CD14-positive monocyte (primary cell): ENCODE measurements at regions not wholly inside any gene's neighbourhood (a gene's known extent, or its start where the extent isn't known, plus 50 kb on each side); places are given as distances from the start of the nearest gene placed in this dataset.

Experiments
- DNase-seq, 3 donors: peaks; one replicate each; pipeline ENCODE4 v3.0.0-alpha.2; 2011 to 2022
- H2AFZ ChIP-seq: 2 replicates; pipeline ENCODE4 v1.6.0; 2012; ENCODE audit warnings: mild to moderate bottlenecking, low read depth, low read length, inconsistent platforms; ENCODE audit not compliant: insufficient read depth, poor library complexity, severe bottlenecking
- H3K27ac ChIP-seq, 2 donors: 1 replicate in 1 of 2; 2 replicates in 1 of 2; pipeline ENCODE4 v1.5.1; 2012 to 2013; ENCODE audit warnings: low read length in 2 of 2, control low read depth in 1 of 2, inconsistent platforms in 1 of 2, low read depth in 1 of 2, mild to moderate bottlenecking in 1 of 2
- H3K27me3 ChIP-seq, 2 donors: one replicate each; pipeline versions ENCODE4 v1.6.0 to v1.6.1; 2011 to 2013; ENCODE audit warnings: low read length in 2 of 2; ENCODE audit not compliant: control insufficient read depth in 2 of 2, insufficient read depth in 2 of 2
- H3K36me3 ChIP-seq, 2 donors: replicated peaks in 1 of 2; 1 replicate in 1 of 2; 2 replicates in 1 of 2; pipeline versions ENCODE4 v1.5.1 to v1.6.1; 2012 to 2013; ENCODE audit warnings: low read length in 2 of 2, control low read depth in 1 of 2, inconsistent platforms in 1 of 2, mild to moderate bottlenecking in 1 of 2; ENCODE audit not compliant: insufficient read depth in 2 of 2, control insufficient read depth in 1 of 2
- H3K4me1 ChIP-seq, 2 donors: 1 replicate in 1 of 2; 2 replicates in 1 of 2; pipeline versions ENCODE4 v1.5.1 to v1.6.1; 2012 to 2013; ENCODE audit warnings: low read length in 2 of 2, control low read depth in 1 of 2, inconsistent platforms in 1 of 2, mild to moderate bottlenecking in 1 of 2, moderate library complexity in 1 of 2; ENCODE audit not compliant: insufficient read depth in 2 of 2, control insufficient read depth in 1 of 2
- H3K4me2 ChIP-seq: replicated peaks from 2 replicates; pipeline ENCODE3; 2012; ENCODE audit warnings: low read length, moderate library complexity, mild to moderate bottlenecking; ENCODE audit not compliant: poor library complexity, severe bottlenecking; ENCODE audit errors: extremely low read depth
- H3K4me3 ChIP-seq, 3 experiments: fragments of 200-600 bp in 1 of 3; sonication (generic) in 1 of 3; replicated peaks in 1 of 3; 1 replicate in 2 of 3; 2 replicates in 1 of 3; pipeline ENCODE4 v1.5.1; 2011 to 2013; ENCODE audit warnings: low read length in 3 of 3, mild to moderate bottlenecking in 3 of 3, control low read depth in 2 of 3, low read depth in 2 of 3, inconsistent platforms in 1 of 3, moderate library complexity in 1 of 3
- H3K79me2 ChIP-seq: 2 replicates; pipeline ENCODE4 v1.6.0; 2012; ENCODE audit warnings: mild to moderate bottlenecking, control low read depth, inconsistent platforms, low read length, moderate library complexity; ENCODE audit not compliant: insufficient read depth
- H3K9ac ChIP-seq: 2 replicates; pipeline ENCODE4 v1.6.0; 2017; ENCODE audit warnings: low read length, mild to moderate bottlenecking; ENCODE audit not compliant: insufficient read depth, poor library complexity, severe bottlenecking
- H3K9me3 ChIP-seq, 2 donors: replicated peaks in 1 of 2; 1 replicate in 1 of 2; 2 replicates in 1 of 2; pipeline versions ENCODE4 v1.5.1 to v1.6.1; 2012 to 2013; ENCODE audit warnings: low read length in 2 of 2, control low read depth in 1 of 2; ENCODE audit not compliant: control insufficient read depth in 1 of 2, insufficient read depth in 1 of 2
- H4K20me1 ChIP-seq: 2 replicates; pipeline ENCODE4 v1.6.0; 2012; ENCODE audit warnings: mild to moderate bottlenecking, low read length, control low read depth, moderate library complexity; ENCODE audit not compliant: insufficient read depth
- H3K27ac Mint-ChIP-seq, 7 donors: one replicate each; pipeline ENCODE4 v1.8.0; 2020; ENCODE audit warnings: mild to moderate bottlenecking in 7 of 7, mixed read lengths in 7 of 7, moderate library complexity in 6 of 7, inconsistent platforms in 2 of 7
- H3K27me3 Mint-ChIP-seq, 3 donors: one replicate each; pipeline ENCODE4 v1.8.0; 2021 to 2022; ENCODE audit warnings: low read depth in 3 of 3, mild to moderate bottlenecking in 3 of 3, mixed read lengths in 3 of 3, moderate library complexity in 3 of 3, inconsistent platforms in 1 of 3
- H3K36me3 Mint-ChIP-seq, 2 donors: one replicate each; pipeline ENCODE4 v1.8.0; 2020; ENCODE audit warnings: mixed read lengths in 2 of 2, inconsistent platforms in 1 of 2, mild to moderate bottlenecking in 1 of 2
- H3K4me1 Mint-ChIP-seq: one replicate; pipeline ENCODE4 v1.8.0; 2020; ENCODE audit warnings: mild to moderate bottlenecking, mixed read lengths
- H3K4me3 Mint-ChIP-seq, 2 donors: one replicate each; pipeline ENCODE4 v1.8.0; 2020; ENCODE audit warnings: mild to moderate bottlenecking in 2 of 2, mixed read lengths in 2 of 2, moderate library complexity in 1 of 2
- H3K9me3 Mint-ChIP-seq, 7 donors: one replicate each; pipeline ENCODE4 v1.8.0; 2020 to 2022; ENCODE audit warnings: mixed read lengths in 7 of 7, mild to moderate bottlenecking in 6 of 7, moderate library complexity in 6 of 7, inconsistent platforms in 2 of 7
- CTCF ChIP-seq: fragments of 200-600 bp; IDR thresholded peaks from one replicate; pipeline ENCODE4 v1.8.0; 2022; ENCODE audit warnings: antibody characterized with exemption, mild to moderate bottlenecking
- WGBS: methylation state at CpG from one replicate; pipeline ENCODE4 v1.1.5; 2013; ENCODE audit warnings: missing lambda C conversion rate; ENCODE audit not compliant: insufficient coverage; 5-methylcytosine and 5-hydroxymethylcytosine counted together
- intact Hi-C, 2 donors: fragments of 100-400 bp; cut with micrococcal nuclease; formaldehyde crosslinking; loops; one replicate each; pipeline versions ENCODE4 v1.15.0 to v1.15.1; 2023

DNA sequence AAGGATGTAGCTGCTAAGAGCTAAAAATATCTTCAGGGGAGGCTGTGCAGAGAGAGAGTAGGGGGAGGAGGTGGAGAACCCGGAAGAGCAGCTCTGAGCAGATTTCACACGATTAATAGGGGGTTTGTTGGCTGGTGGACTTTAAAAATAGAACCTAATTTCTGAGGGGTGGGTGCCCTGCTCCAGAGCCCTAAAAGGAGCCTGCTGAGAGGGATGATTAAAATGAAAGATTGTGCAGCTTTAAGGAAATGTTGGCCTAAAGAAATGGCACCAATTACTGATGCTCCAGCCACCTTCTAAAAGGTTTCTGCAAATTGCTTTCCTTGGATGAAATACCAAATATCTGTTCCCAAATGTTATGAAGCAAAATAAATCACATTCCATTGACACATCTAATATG is 202.8 kb upstream of the BTBD3 start:
- Histone ChIP-seq H3K36me3 (no peaks in the 10 kb centered on the region), H2AFZ (no peak overlapping the region), H4K20me1 (no peaks in the 10 kb centered on the region), H3K4me3 (no peak overlapping the region), H3K9me3 (no peaks in the 10 kb centered on the region), H3K79me2 (no peaks in the 10 kb centered on the region), H3K27me3 (no peaks in the 10 kb centered on the region), H3K4me2 (no peak overlapping the region), H3K9ac (no peak overlapping the region), H3K27ac (no peak overlapping the region), H3K4me1 (no peaks in the 10 kb centered on the region)
- 71% methylated on average over 2 of the region's 2 CpGs for WGBS
- no peak for DNase-seq
- peaks cover 0 to 3% (median 2%) of the 10 kb centered on the region in 3 donors for H3K27me3 Mint-ChIP-seq
- no peaks in the 10 kb centered on the region for H3K4me1 Mint-ChIP-seq
- no peaks in the 10 kb centered on the region for H3K36me3 Mint-ChIP-seq
- intact Hi-C loops = no loop called here
- no peak overlapping the region for H3K4me3 Mint-ChIP-seq
- H3K9me3 Mint-ChIP-seq = peaks cover 0 to 1% (median 0%) of the 10 kb centered on the region in 7 donors
- TF ChIP-seq CTCF = no peak
- no peak overlapping the region for H3K27ac Mint-ChIP-seq

GRCh38 chr20:11716239-11716944 is 201.3 kb upstream of the BTBD3 start:
- whole genome bisulfite sequencing = 86% methylated on average over 3 of the region's 4 CpGs
- H3K27ac Mint-ChIP-seq = no peak overlapping the region
- H3K27me3 ChIP-seq = no peaks in the 10 kb centered on the region
- no peak overlapping the region for H2AFZ ChIP-seq
- no peaks in the 10 kb centered on the region for H3K4me1 ChIP-seq
- no peak for DNase-seq
- no peak overlapping the region for H3K4me3 ChIP-seq
- H3K27ac ChIP-seq = no peak overlapping the region
- intact Hi-C loops = no loop called here
- H3K27me3 Mint-ChIP-seq = peaks cover 0 to 3% (median 2%) of the 10 kb centered on the region in 3 donors
- H4K20me1 ChIP-seq = no peaks in the 10 kb centered on the region
- no peaks in the 10 kb centered on the region for H3K9me3 ChIP-seq
- no peak for TF ChIP-seq CTCF
- no peaks in the 10 kb centered on the region for H3K36me3 ChIP-seq
- H3K4me3 Mint-ChIP-seq = no peak overlapping the region
- H3K79me2 ChIP-seq = no peaks in the 10 kb centered on the region
- no peak overlapping the region for H3K4me2 ChIP-seq
- H3K9ac ChIP-seq = no peak overlapping the region
- H3K36me3 Mint-ChIP-seq = no peaks in the 10 kb centered on the region
- no peaks in the 10 kb centered on the region for H3K4me1 Mint-ChIP-seq
- H3K9me3 Mint-ChIP-seq = peaks cover 0 to 1% (median 0%) of the 10 kb centered on the region in 7 donors
